ENCODE measurements at regions not wholly inside any gene's neighbourhood (a gene's known extent, or its start where the extent isn't known, plus 50 kb on each side); places are given as distances from the start of the nearest gene placed in this dataset.

- no peaks in the 10 kb centered on the region for H3K36me3 ChIP-seq (ENCODE audit: control insufficient read depth in 4 of 4, insufficient read depth in 4 of 4, low read length in 3 of 4)
- H3K9me3 ChIP-seq (ENCODE audit: control extremely low read depth in 1 of 5, control insufficient read depth in 4 of 5, insufficient read depth in 2 of 5, low read depth in 1 of 5, low read length in 4 of 5), result peaks cover 0 to 2% (median 0%) of the 10 kb centered on the region in 5 experiments
- no peak for DNase-seq
- no peaks in the 10 kb centered on the region for H3K4me1 ChIP-seq (ENCODE audit: control extremely low read depth in 1 of 4, control insufficient read depth in 4 of 4, insufficient read depth in 4 of 4, low read length in 3 of 4)
- 60% methylated on average over 1 of the region's 1 CpG for WGBS (ENCODE audit: insufficient coverage)
- ChIA-PET POLR2A (no interaction called here), CTCF (no interaction called here)
- no peak overlapping the region for H3K27ac ChIP-seq (ENCODE audit: insufficient read depth in 1 of 2, low read depth in 1 of 2, low read length in 2 of 2, poor library complexity in 1 of 2, severe bottlenecking in 2 of 2)
- H3K4me3 ChIP-seq (ENCODE audit: control insufficient read depth in 1 of 7, extremely low read depth in 1 of 7, insufficient read depth in 4 of 7, low read depth in 2 of 7, low read length in 6 of 7), result no peak overlapping the region
- H3K27me3 ChIP-seq (replicated peaks in 2 of 5; ENCODE audit: control insufficient read depth in 4 of 5, insufficient read depth in 5 of 5, low read length in 4 of 5), result no peaks in the 10 kb centered on the region
These were observed 200.1 kb upstream of the NRXN1 start for GRCh38 chr2:51232027-51232426.

DNA sequence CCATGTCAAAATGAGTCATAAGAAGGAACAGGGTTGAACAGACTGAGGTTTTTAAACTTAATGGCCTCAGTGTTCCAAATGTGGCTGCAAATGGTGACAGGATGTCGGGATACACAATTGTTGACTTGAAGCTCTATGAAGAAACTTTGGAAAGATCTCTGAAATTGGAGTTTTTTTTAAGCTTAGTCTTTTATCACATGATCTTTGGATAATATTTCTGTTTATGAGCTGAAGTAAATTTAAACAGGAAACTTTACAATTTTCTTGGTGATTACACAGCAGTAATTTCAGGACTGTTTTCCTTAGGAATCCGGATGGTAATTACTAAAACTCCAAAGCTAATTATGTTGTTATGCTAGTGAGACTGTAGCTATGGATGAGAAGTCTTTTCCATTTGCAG, 199.1 kb upstream of the NRXN1 start:
- ChIA-PET POLR2A (interaction anchor here (0.6 kb wide), 1 partner anchor 17 kb away, joined by 3 read pairs; no protein-coding TSS in a partner anchor), CTCF (no interaction called here)
- no CpG with 5 or more reads among the region's 2 CpGs for WGBS (ENCODE audit: insufficient coverage)
- H3K27ac ChIP-seq (ENCODE audit: insufficient read depth in 1 of 2, low read depth in 1 of 2, low read length in 2 of 2, poor library complexity in 1 of 2, severe bottlenecking in 2 of 2), result no peak overlapping the region
- no peaks in the 10 kb centered on the region for H3K36me3 ChIP-seq (ENCODE audit: control insufficient read depth in 4 of 4, insufficient read depth in 4 of 4, low read length in 3 of 4)
- no peak overlapping the region for H3K4me3 ChIP-seq (ENCODE audit: control insufficient read depth in 1 of 7, extremely low read depth in 1 of 7, insufficient read depth in 4 of 7, low read depth in 2 of 7, low read length in 6 of 7)
- no peak for DNase-seq
- no peaks in the 10 kb centered on the region for H3K4me1 ChIP-seq (ENCODE audit: control extremely low read depth in 1 of 4, control insufficient read depth in 4 of 4, insufficient read depth in 4 of 4, low read length in 3 of 4)
- H3K27me3 ChIP-seq (replicated peaks in 2 of 5; ENCODE audit: control insufficient read depth in 4 of 5, insufficient read depth in 5 of 5, low read length in 4 of 5), result no peaks in the 10 kb centered on the region
- peaks cover 0 to 2% (median 0%) of the 10 kb centered on the region in 5 experiments for H3K9me3 ChIP-seq (ENCODE audit: control extremely low read depth in 1 of 5, control insufficient read depth in 4 of 5, insufficient read depth in 2 of 5, low read depth in 1 of 5, low read length in 4 of 5)

- no peaks in the 10 kb centered on the region for H3K4me1 ChIP-seq (ENCODE audit: control extremely low read depth in 1 of 4, control insufficient read depth in 4 of 4, insufficient read depth in 4 of 4, low read length in 3 of 4)
- POLR2A ChIA-PET, result no interaction called here
- H3K9me3 ChIP-seq (ENCODE audit: control extremely low read depth in 1 of 5, control insufficient read depth in 4 of 5, insufficient read depth in 2 of 5, low read depth in 1 of 5, low read length in 4 of 5), result peaks cover 0 to 1% (median 0%) of the 10 kb centered on the region in 5 experiments
- H3K4me3 ChIP-seq (ENCODE audit: control insufficient read depth in 1 of 7, extremely low read depth in 1 of 7, insufficient read depth in 4 of 7, low read depth in 2 of 7, low read length in 6 of 7), result no peak overlapping the region
- H3K36me3 ChIP-seq (ENCODE audit: control insufficient read depth in 4 of 4, insufficient read depth in 4 of 4, low read length in 3 of 4), result no peaks in the 10 kb centered on the region
- no peaks in the 10 kb centered on the region for H3K27me3 ChIP-seq (replicated peaks in 2 of 5; ENCODE audit: control insufficient read depth in 4 of 5, insufficient read depth in 5 of 5, low read length in 4 of 5)
- DNase-seq, result no peak
- CTCF ChIA-PET, result no interaction called here
- H3K27ac ChIP-seq (ENCODE audit: insufficient read depth in 1 of 2, low read depth in 1 of 2, low read length in 2 of 2, poor library complexity in 1 of 2, severe bottlenecking in 2 of 2), result no peak overlapping the region
- 100% methylated on average over 3 of the region's 3 CpGs for WGBS (ENCODE audit: insufficient coverage)
These were observed 193.4 kb upstream of the NRXN1 start for GRCh38 chr2:51225377-51225776.

GRCh38 chr2:51224790-51225189, 192.9 kb upstream of the NRXN1 start:
- CTCF ChIA-PET, result no interaction called here
- POLR2A ChIA-PET, result no interaction called here
- no peak overlapping the region for H3K27ac ChIP-seq (ENCODE audit: insufficient read depth in 1 of 2, low read depth in 1 of 2, low read length in 2 of 2, poor library complexity in 1 of 2, severe bottlenecking in 2 of 2)
- no peak overlapping the region for H3K4me3 ChIP-seq (ENCODE audit: control insufficient read depth in 1 of 7, extremely low read depth in 1 of 7, insufficient read depth in 4 of 7, low read depth in 2 of 7, low read length in 6 of 7)
- no peaks in the 10 kb centered on the region for H3K36me3 ChIP-seq (ENCODE audit: control insufficient read depth in 4 of 4, insufficient read depth in 4 of 4, low read length in 3 of 4)
- H3K27me3 ChIP-seq (replicated peaks in 2 of 5; ENCODE audit: control insufficient read depth in 4 of 5, insufficient read depth in 5 of 5, low read length in 4 of 5), result no peaks in the 10 kb centered on the region
- DNase-seq, result no peak
- no peaks in the 10 kb centered on the region for H3K4me1 ChIP-seq (ENCODE audit: control extremely low read depth in 1 of 4, control insufficient read depth in 4 of 4, insufficient read depth in 4 of 4, low read length in 3 of 4)
- peaks cover 0 to 1% (median 0%) of the 10 kb centered on the region in 5 experiments for H3K9me3 ChIP-seq (ENCODE audit: control extremely low read depth in 1 of 5, control insufficient read depth in 4 of 5, insufficient read depth in 2 of 5, low read depth in 1 of 5, low read length in 4 of 5)

DNA sequence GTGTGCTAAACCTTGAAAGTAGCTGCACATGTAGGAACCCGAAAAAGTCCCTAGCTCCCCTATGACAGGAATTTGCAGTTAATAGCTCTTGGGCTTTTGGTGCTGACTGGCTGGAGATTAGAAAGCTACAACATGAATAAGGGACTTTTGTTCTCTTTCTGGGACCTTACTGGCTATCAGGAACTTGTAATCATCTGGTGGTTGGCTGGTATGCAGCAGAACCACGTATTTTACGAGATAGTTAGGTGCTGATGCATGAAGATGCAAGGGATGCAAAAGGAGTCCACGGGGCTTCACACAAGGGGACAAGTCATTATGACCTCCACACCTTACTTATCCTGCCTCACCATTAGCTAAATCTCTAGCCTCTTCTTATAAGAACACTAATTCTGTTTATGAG, 190.2 kb upstream of the NRXN1 start:
- H3K4me3 ChIP-seq (ENCODE audit: control insufficient read depth in 1 of 7, extremely low read depth in 1 of 7, insufficient read depth in 4 of 7, low read depth in 2 of 7, low read length in 6 of 7), result no peak overlapping the region
- H3K4me1 ChIP-seq (ENCODE audit: control extremely low read depth in 1 of 4, control insufficient read depth in 4 of 4, insufficient read depth in 4 of 4, low read length in 3 of 4), result no peaks in the 10 kb centered on the region
- ChIA-PET POLR2A (no interaction called here), CTCF (no interaction called here)
- WGBS (ENCODE audit: insufficient coverage), result 100% methylated on average over 4 of the region's 4 CpGs
- H3K9me3 ChIP-seq (ENCODE audit: control extremely low read depth in 1 of 5, control insufficient read depth in 4 of 5, insufficient read depth in 2 of 5, low read depth in 1 of 5, low read length in 4 of 5), result peaks cover 0 to 1% (median 0%) of the 10 kb centered on the region in 5 experiments
- H3K27ac ChIP-seq (ENCODE audit: insufficient read depth in 1 of 2, low read depth in 1 of 2, low read length in 2 of 2, poor library complexity in 1 of 2, severe bottlenecking in 2 of 2), result no peak overlapping the region
- no peak for DNase-seq
- H3K27me3 ChIP-seq (replicated peaks in 2 of 5; ENCODE audit: control insufficient read depth in 4 of 5, insufficient read depth in 5 of 5, low read length in 4 of 5), result no peaks in the 10 kb centered on the region
- H3K36me3 ChIP-seq (ENCODE audit: control insufficient read depth in 4 of 4, insufficient read depth in 4 of 4, low read length in 3 of 4), result no peaks in the 10 kb centered on the region

- no peak overlapping the region for H3K4me3 ChIP-seq (ENCODE audit: control insufficient read depth in 1 of 7, extremely low read depth in 1 of 7, insufficient read depth in 4 of 7, low read depth in 2 of 7, low read length in 6 of 7)
- no peak overlapping the region for H3K27ac ChIP-seq (ENCODE audit: insufficient read depth in 1 of 2, low read depth in 1 of 2, low read length in 2 of 2, poor library complexity in 1 of 2, severe bottlenecking in 2 of 2)
- no peak for DNase-seq
- H3K4me1 ChIP-seq (ENCODE audit: control extremely low read depth in 1 of 4, control insufficient read depth in 4 of 4, insufficient read depth in 4 of 4, low read length in 3 of 4), result no peaks in the 10 kb centered on the region
- CTCF ChIA-PET, result no interaction called here
- peaks cover 0 to 1% (median 0%) of the 10 kb centered on the region in 5 experiments for H3K9me3 ChIP-seq (ENCODE audit: control extremely low read depth in 1 of 5, control insufficient read depth in 4 of 5, insufficient read depth in 2 of 5, low read depth in 1 of 5, low read length in 4 of 5)
- H3K36me3 ChIP-seq (ENCODE audit: control insufficient read depth in 4 of 4, insufficient read depth in 4 of 4, low read length in 3 of 4), result no peaks in the 10 kb centered on the region
- POLR2A ChIA-PET, result no interaction called here
- H3K27me3 ChIP-seq (replicated peaks in 2 of 5; ENCODE audit: control insufficient read depth in 4 of 5, insufficient read depth in 5 of 5, low read length in 4 of 5), result no peaks in the 10 kb centered on the region
These were observed 188.7 kb upstream of the NRXN1 start for GRCh38 chr2:51220606-51221005.

DNA sequence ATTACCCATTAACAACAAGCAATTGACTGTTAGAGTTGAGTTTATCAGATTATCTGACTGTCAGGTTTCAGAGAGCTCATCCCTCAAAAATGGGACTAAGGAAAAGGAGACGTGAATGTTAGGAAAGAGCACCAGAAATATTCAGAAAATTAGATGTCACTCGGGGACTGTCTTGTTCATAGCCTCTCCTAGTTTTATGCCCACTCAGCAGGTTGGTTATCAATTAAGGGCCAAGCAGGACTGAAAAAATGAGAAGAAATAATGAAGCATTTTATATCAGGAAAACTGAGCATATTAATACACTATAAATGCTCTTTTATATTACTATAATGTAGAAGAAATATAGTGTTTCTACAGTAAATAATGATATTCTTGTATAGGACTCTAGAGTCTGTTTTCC, 188.1 kb upstream of the NRXN1 start:
- WGBS (ENCODE audit: insufficient coverage), result 100% methylated on average over 1 of the region's 2 CpGs
- Histone ChIP-seq H3K4me1 (ENCODE audit: control extremely low read depth in 1 of 4, control insufficient read depth in 4 of 4, insufficient read depth in 4 of 4, low read length in 3 of 4) (no peaks in the 10 kb centered on the region), H3K27me3 (replicated peaks in 2 of 5; ENCODE audit: control insufficient read depth in 4 of 5, insufficient read depth in 5 of 5, low read length in 4 of 5) (no peaks in the 10 kb centered on the region), H3K9me3 (ENCODE audit: control extremely low read depth in 1 of 5, control insufficient read depth in 4 of 5, insufficient read depth in 2 of 5, low read depth in 1 of 5, low read length in 4 of 5) (peaks cover 0 to 1% (median 0%) of the 10 kb centered on the region in 5 experiments), H3K27ac (ENCODE audit: insufficient read depth in 1 of 2, low read depth in 1 of 2, low read length in 2 of 2, poor library complexity in 1 of 2, severe bottlenecking in 2 of 2) (no peak overlapping the region), H3K4me3 (ENCODE audit: control insufficient read depth in 1 of 7, extremely low read depth in 1 of 7, insufficient read depth in 4 of 7, low read depth in 2 of 7, low read length in 6 of 7) (no peak overlapping the region), H3K36me3 (ENCODE audit: control insufficient read depth in 4 of 4, insufficient read depth in 4 of 4, low read length in 3 of 4) (no peaks in the 10 kb centered on the region)
- CTCF ChIA-PET, result no interaction called here
- POLR2A ChIA-PET, result no interaction called here
- no peak for DNase-seq

Data from common myeloid progenitor, CD34-positive (primary cell).